HepG2 (cell line): ENCODE measurements at regions not wholly inside any gene's neighbourhood (a gene's known extent, or its start where the extent isn't known, plus 50 kb on each side); places are given as distances from the start of the nearest gene placed in this dataset.

Experiments
- ATAC-seq: fragments of 200-7000 bp; cut with Tn5 transposase; 3 replicates; pipeline ENCODE4 v1.9.1; 2020; ENCODE audit warnings: mild to moderate bottlenecking, moderate library complexity
- BruUV-seq: library from RNA; stranded (reverse); fragments of 400-500 nt; replicated peaks from 2 replicates; lab custom pipeline; 2021; lab: Mats Ljungman, UMichigan
- CTCF ChIA-PET: fragments of 300-600 bp; formaldehyde crosslinking; extraction: SDS; loops from one replicate; lab custom pipeline; 2021; ENCODE audit warnings: low total read pairs, inconsistent platforms, low intra/inter-chr PET ratio; lab: Yijun Ruan, JAX
- POLR2A ChIA-PET: fragments of 350-600 bp; sonication (Branson Sonifier 250); formaldehyde crosslinking; loops from one replicate; lab custom pipeline; 2020; ENCODE audit warnings: antibody characterized with exemption, inconsistent platforms; lab: Yijun Ruan, JAX
- DNase-seq: peaks from one replicate; pipeline ENCODE4 v3.0.0-alpha.2; 2015; ENCODE audit warnings: low spot score
- FAIRE-seq: peaks from 3 replicates; lab custom pipeline; 2011; peaks lifted over from hg19 to GRCh38; lab: Jason Lieb, UNC
- H2AFZ ChIP-seq: one replicate; pipeline ENCODE4 v1.6.1; 2011; ENCODE audit warnings: low read length, inconsistent platforms
- H3K27ac ChIP-seq: fragments of 300-600 bp; 3 replicates; pipeline ENCODE4 v1.8.0; 2011; ENCODE audit warnings: mixed run types, mild to moderate bottlenecking, mixed read lengths, low read length, inconsistent platforms; ENCODE audit not compliant: insufficient read depth; ENCODE audit errors: extremely low read length
- H3K27me3 ChIP-seq, 2 experiments: fragments of 200-600 bp in 1 of 2; 2 replicates in 1 of 2; 3 replicates in 1 of 2; pipeline versions ENCODE4 v1.6.0 to v1.8.0; 2011; ENCODE audit warnings: low read length in 2 of 2, mild to moderate bottlenecking in 2 of 2, moderate library complexity in 2 of 2, inconsistent platforms in 1 of 2; ENCODE audit not compliant: insufficient read depth in 2 of 2, control insufficient read depth in 1 of 2
- H3K36me3 ChIP-seq, 2 experiments: fragments of 200-600 bp in 1 of 2; replicated peaks in 1 of 2; 2 replicates in 1 of 2; 3 replicates in 1 of 2; pipeline versions ENCODE4 v1.5.1 to v1.8.0; 2011; ENCODE audit warnings: low read length in 2 of 2, inconsistent platforms in 1 of 2; ENCODE audit not compliant: insufficient read depth in 2 of 2, control insufficient read depth in 1 of 2
- H3K4me1 ChIP-seq: 2 replicates; pipeline ENCODE4 v1.5.1; 2012; ENCODE audit warnings: low read length, inconsistent platforms; ENCODE audit not compliant: insufficient read depth
- H3K4me2 ChIP-seq: 2 replicates; pipeline ENCODE4 v1.6.0; 2011; ENCODE audit warnings: low read depth, low read length, inconsistent platforms
- H3K4me3 ChIP-seq, 3 experiments: fragments of 200-600 bp in 1 of 3; sonication (generic), shearing (Covaris generic) in 1 of 3; replicated peaks in 1 of 3; 2 replicates each; pipeline ENCODE4 v1.5.1; 2011 to 2016; ENCODE audit warnings: low read length in 3 of 3, inconsistent platforms in 2 of 3, low read depth in 2 of 3, mild to moderate bottlenecking in 2 of 3, control low read depth in 1 of 3, mixed read lengths in 1 of 3; ENCODE audit not compliant: insufficient read depth in 1 of 3
- H3K79me2 ChIP-seq: one replicate; pipeline ENCODE4 v1.6.1; 2011; ENCODE audit warnings: low read length, inconsistent platforms; ENCODE audit not compliant: insufficient read depth
- H3K9ac ChIP-seq: 2 replicates; pipeline ENCODE4 v1.6.0; 2011; ENCODE audit warnings: mild to moderate bottlenecking, low read depth, low read length, inconsistent platforms; ENCODE audit not compliant: insufficient read depth
- H3K9me3 ChIP-seq: 2 replicates; pipeline ENCODE4 v1.5.1; 2012; ENCODE audit warnings: mild to moderate bottlenecking, low read length
- H4K20me1 ChIP-seq: 2 replicates; pipeline ENCODE4 v1.6.0; 2011; ENCODE audit warnings: inconsistent platforms, mild to moderate bottlenecking, low read length, moderate library complexity; ENCODE audit not compliant: insufficient read depth
- ELF1 ChIP-seq: sonication (generic); formaldehyde crosslinking; IDR thresholded peaks from 2 replicates; pipeline ENCODE4 v1.4.0; 2020; ENCODE audit warnings: missing genetic modification reagents
- ELF4 ChIP-seq: sonication (generic); formaldehyde crosslinking; IDR thresholded peaks from 2 replicates; pipeline ENCODE4 v1.5.0; 2020; ENCODE audit warnings: missing genetic modification reagents, mild to moderate bottlenecking, moderate library complexity, borderline replicate concordance
- ELK4 ChIP-seq: sonication (generic); formaldehyde crosslinking; IDR thresholded peaks from 2 replicates; pipeline ENCODE4 v1.9.0; 2021; ENCODE audit warnings: missing genetic modification reagents, borderline replicate concordance
- KLF12 ChIP-seq: sonication (generic); formaldehyde crosslinking; IDR thresholded peaks from 2 replicates; pipeline ENCODE4 v1.4.0; 2020; ENCODE audit warnings: missing genetic modification reagents, borderline replicate concordance
- ZBED4 ChIP-seq: sonication (generic); formaldehyde crosslinking; IDR thresholded peaks from 2 replicates; pipeline ENCODE4 v1.4.0; 2020; ENCODE audit warnings: missing genetic modification reagents, borderline replicate concordance
- ZBTB38 ChIP-seq: sonication (generic); formaldehyde crosslinking; IDR thresholded peaks from 2 replicates; pipeline ENCODE4 v1.5.1; 2020; ENCODE audit warnings: mild to moderate bottlenecking, missing genetic modification reagents
- ZNF432 ChIP-seq: sonication (generic); formaldehyde crosslinking; IDR thresholded peaks from 2 replicates; pipeline ENCODE4 v1.5.0; 2020; ENCODE audit warnings: missing genetic modification reagents, mild to moderate bottlenecking, borderline replicate concordance
- ZNF777 ChIP-seq: sonication (generic); formaldehyde crosslinking; IDR thresholded peaks from 2 replicates; pipeline ENCODE4 v1.4.0; 2020; ENCODE audit warnings: missing genetic modification reagents
- ZNF816 ChIP-seq: sonication (generic); formaldehyde crosslinking; IDR thresholded peaks from 2 replicates; pipeline ENCODE4 v1.8.0; 2022; ENCODE audit warnings: missing genetic modification reagents, mild to moderate bottlenecking, borderline replicate concordance
- WGBS: methylation state at CpG from one replicate; pipeline ENCODE4 v1.1.6; 2017; ENCODE audit warnings: low lambda C conversion rate; 5-methylcytosine and 5-hydroxymethylcytosine counted together
- in situ Hi-C: cut with HindIII; loops from 2 replicates; pipeline ENCODE4 v1.10.0; 2017; ENCODE audit warnings: low pct_unique_long_range_greater_than_20kb; ENCODE audit not compliant: extremely low pct_ligation_motif_present
- intact Hi-C: fragments of 100-400 bp; cut with micrococcal nuclease; formaldehyde crosslinking; loops from one replicate; pipeline ENCODE4 v1.10.0; 2022; ENCODE audit not compliant: unreplicated experiment
- TF ChIP-seq, protein P1 (sequence below): sonication (generic); formaldehyde crosslinking; IDR thresholded peaks from 2 replicates; pipeline ENCODE4 v1.4.0; 2020; ENCODE audit warnings: missing genetic modification reagents, mild to moderate bottlenecking, borderline replicate concordance
- TF ChIP-seq, protein P2 (sequence below): sonication (generic); formaldehyde crosslinking; IDR thresholded peaks from 2 replicates; pipeline ENCODE4 v1.4.0; 2020; ENCODE audit warnings: missing genetic modification reagents; ENCODE audit errors: not compliant biosample characterization

- H3K36me3 ChIP-seq = no peaks in the 10 kb centered on the region
- no peaks in the 10 kb centered on the region; a peak in 1 of 5 replicates for H3K27me3 ChIP-seq
- ChIA-PET CTCF (no interaction called here), POLR2A (no interaction called here)
- in situ Hi-C loops (no loop called here), intact Hi-C loops (no loop called here)
- H3K4me2 ChIP-seq = no peak overlapping the region
- no peak overlapping the region for H3K4me3 ChIP-seq
- H3K27ac ChIP-seq = no peak overlapping the region
- 57% methylated on average over 23 of the region's 28 CpGs for WGBS
- H3K4me1 ChIP-seq = no peaks in the 10 kb centered on the region
- H2AFZ ChIP-seq = no peak overlapping the region
- TF ChIP-seq ZNF816 = no peak
- TF ChIP-seq ELF4 = no peak
- TF ChIP-seq KLF12 (CRISPR knock-in tag) = no peak
- TF ChIP-seq, protein P1, sequence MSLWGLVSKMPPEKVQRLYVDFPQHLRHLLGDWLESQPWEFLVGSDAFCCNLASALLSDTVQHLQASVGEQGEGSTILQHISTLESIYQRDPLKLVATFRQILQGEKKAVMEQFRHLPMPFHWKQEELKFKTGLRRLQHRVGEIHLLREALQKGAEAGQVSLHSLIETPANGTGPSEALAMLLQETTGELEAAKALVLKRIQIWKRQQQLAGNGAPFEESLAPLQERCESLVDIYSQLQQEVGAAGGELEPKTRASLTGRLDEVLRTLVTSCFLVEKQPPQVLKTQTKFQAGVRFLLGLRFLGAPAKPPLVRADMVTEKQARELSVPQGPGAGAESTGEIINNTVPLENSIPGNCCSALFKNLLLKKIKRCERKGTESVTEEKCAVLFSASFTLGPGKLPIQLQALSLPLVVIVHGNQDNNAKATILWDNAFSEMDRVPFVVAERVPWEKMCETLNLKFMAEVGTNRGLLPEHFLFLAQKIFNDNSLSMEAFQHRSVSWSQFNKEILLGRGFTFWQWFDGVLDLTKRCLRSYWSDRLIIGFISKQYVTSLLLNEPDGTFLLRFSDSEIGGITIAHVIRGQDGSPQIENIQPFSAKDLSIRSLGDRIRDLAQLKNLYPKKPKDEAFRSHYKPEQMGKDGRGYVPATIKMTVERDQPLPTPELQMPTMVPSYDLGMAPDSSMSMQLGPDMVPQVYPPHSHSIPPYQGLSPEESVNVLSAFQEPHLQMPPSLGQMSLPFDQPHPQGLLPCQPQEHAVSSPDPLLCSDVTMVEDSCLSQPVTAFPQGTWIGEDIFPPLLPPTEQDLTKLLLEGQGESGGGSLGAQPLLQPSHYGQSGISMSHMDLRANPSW (CRISPR knock-in tag) = no peak
- no peak for TF ChIP-seq ZBED4 (CRISPR knock-in tag)
- no peak for TF ChIP-seq ELF1 (CRISPR knock-in tag)
- no peak for TF ChIP-seq ZBTB38 (CRISPR knock-in tag)
- TF ChIP-seq ZNF777 (CRISPR knock-in tag) = no peak
- no peak for TF ChIP-seq ZNF432
- no peak for TF ChIP-seq ELK4 (CRISPR knock-in tag)
- TF ChIP-seq, protein P2, sequence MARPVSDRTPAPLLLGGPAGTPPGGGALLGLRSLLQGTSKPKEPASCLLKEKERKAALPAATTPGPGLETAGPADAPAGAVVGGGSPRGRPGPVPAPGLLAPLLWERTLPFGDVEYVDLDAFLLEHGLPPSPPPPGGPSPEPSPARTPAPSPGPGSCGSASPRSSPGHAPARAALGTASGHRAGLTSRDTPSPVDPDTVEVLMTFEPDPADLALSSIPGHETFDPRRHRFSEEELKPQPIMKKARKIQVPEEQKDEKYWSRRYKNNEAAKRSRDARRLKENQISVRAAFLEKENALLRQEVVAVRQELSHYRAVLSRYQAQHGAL (CRISPR knock-in tag) = no peak
- no peaks in the 10 kb centered on the region for H4K20me1 ChIP-seq
- H3K9ac ChIP-seq = no peak overlapping the region
- no TSS peak for BruUV-seq
- DNase-seq (no peak), ATAC-seq (no peak), FAIRE-seq (no peak)
- no peaks in the 10 kb centered on the region for H3K9me3 ChIP-seq
- H3K79me2 ChIP-seq = no peaks in the 10 kb centered on the region
Observed at GRCh38 chr5:3269395-3270169, 326.1 kb upstream of the IRX1 start.
